Activated naive CD4-positive, alpha-beta T cell treated with anti-CD3 and anti-CD28 coated beads, Interleukin-2, amount 10 ng/mL, durations not matched to agents 7 days and 5 days (primary cell): ENCODE measurements at regions not wholly inside any gene's neighbourhood (a gene's known extent, or its start where the extent isn't known, plus 50 kb on each side); places are given as distances from the start of the nearest gene placed in this dataset.

Source experiments
- CTCF ChIA-PET: fragments of 350-600 bp; sonication (Branson Sonifier 250); formaldehyde crosslinking; loops from one replicate; lab custom pipeline; 2021; ENCODE audit warnings: antibody characterized with exemption; lab: Charles Lee
- DNase-seq: peaks from one replicate; pipeline ENCODE4 v3.0.0-alpha.2; 2020
- H3K27ac Mint-ChIP-seq: one replicate; pipeline ENCODE4 v1.8.0; 2021; ENCODE audit warnings: mild to moderate bottlenecking, moderate library complexity, mixed read lengths
- H3K27me3 Mint-ChIP-seq: one replicate; pipeline ENCODE4 v1.8.0; 2021; ENCODE audit warnings: mild to moderate bottlenecking, mixed read lengths
- H3K36me3 Mint-ChIP-seq: one replicate; pipeline ENCODE4 v1.8.0; 2021; ENCODE audit warnings: mixed read lengths
- H3K4me1 Mint-ChIP-seq: one replicate; pipeline ENCODE4 v1.8.0; 2021; ENCODE audit warnings: mixed read lengths
- H3K4me3 Mint-ChIP-seq: one replicate; pipeline ENCODE4 v1.8.0; 2021; ENCODE audit warnings: mild to moderate bottlenecking, moderate library complexity, mixed read lengths
- H3K9me3 Mint-ChIP-seq: one replicate; pipeline ENCODE4 v1.8.0; 2021; ENCODE audit warnings: mixed read lengths

DNA sequence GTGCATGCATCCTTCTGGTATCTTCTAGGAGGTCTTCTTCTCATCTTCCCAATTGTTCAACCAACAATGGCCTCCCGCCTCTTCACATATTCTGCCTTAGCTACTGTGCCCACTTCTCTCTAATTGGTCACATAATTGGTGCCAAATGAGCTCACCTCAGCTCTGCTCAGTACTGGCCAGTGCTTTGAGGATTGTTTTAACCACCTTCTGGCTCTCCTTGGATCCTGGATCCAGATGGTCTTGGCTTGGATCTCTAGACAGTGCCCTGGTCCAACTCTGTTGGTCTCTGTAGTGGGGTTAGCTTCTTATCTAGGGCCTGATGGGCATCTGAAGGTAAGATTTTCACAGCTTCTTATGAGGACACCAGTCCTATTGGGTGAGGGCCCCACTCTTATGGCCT is 820.8 kb downstream of the TYW1 start:
- no peak overlapping the region for H3K27ac Mint-ChIP-seq
- no peaks in the 10 kb centered on the region for H3K36me3 Mint-ChIP-seq
- CTCF ChIA-PET, result no interaction called here
- H3K9me3 Mint-ChIP-seq, result peaks cover 31% of the 10 kb centered on the region
- no peaks in the 10 kb centered on the region for H3K27me3 Mint-ChIP-seq
- no peak for DNase-seq
- H3K4me1 Mint-ChIP-seq, result no peaks in the 10 kb centered on the region
- H3K4me3 Mint-ChIP-seq, result no peak overlapping the region

DNA sequence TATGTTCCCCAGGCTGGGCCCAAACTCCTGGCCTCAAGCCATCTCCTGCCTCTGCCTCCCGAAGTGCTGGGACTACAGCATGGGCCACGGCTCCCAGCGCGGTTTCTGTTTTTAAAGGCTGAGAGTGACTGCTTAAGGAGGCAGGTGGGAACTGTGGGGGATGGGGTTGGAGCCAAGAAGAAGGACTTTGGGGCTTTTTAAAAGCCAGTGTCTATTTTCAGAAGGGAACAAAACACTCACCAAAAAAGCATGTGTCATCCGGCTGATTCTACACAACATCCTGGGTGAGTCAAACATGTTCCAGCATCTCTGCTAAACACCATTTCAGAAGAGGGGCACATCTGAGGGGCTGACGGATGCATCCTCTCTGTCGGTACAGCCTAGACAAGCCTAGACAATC is 824.5 kb downstream of the TYW1 start:
- no peaks in the 10 kb centered on the region for H3K36me3 Mint-ChIP-seq
- peaks cover 35% of the 10 kb centered on the region for H3K9me3 Mint-ChIP-seq
- DNase-seq, result no peak
- H3K4me3 Mint-ChIP-seq, result no peak overlapping the region
- H3K27ac Mint-ChIP-seq, result no peak overlapping the region
- H3K4me1 Mint-ChIP-seq, result no peaks in the 10 kb centered on the region
- H3K27me3 Mint-ChIP-seq, result no peaks in the 10 kb centered on the region
- CTCF ChIA-PET, result no interaction called here

GRCh38 chr7:67823345-67823744 is 826.7 kb downstream of the TYW1 start:
- CTCF ChIA-PET, result no interaction called here
- H3K9me3 Mint-ChIP-seq, result peaks cover 39% of the 10 kb centered on the region
- H3K4me1 Mint-ChIP-seq, result no peaks in the 10 kb centered on the region
- no peak overlapping the region for H3K27ac Mint-ChIP-seq
- no peaks in the 10 kb centered on the region for H3K36me3 Mint-ChIP-seq
- H3K27me3 Mint-ChIP-seq, result no peaks in the 10 kb centered on the region
- DNase-seq, result no peak
- no peak overlapping the region for H3K4me3 Mint-ChIP-seq

GRCh38 chr7:67825356-67825755 is 828.7 kb downstream of the TYW1 start:
- H3K27me3 Mint-ChIP-seq, result no peaks in the 10 kb centered on the region
- no peak for DNase-seq
- CTCF ChIA-PET, result no interaction called here
- H3K9me3 Mint-ChIP-seq, result peaks cover 28% of the 10 kb centered on the region
- H3K4me3 Mint-ChIP-seq, result no peak overlapping the region
- no peaks in the 10 kb centered on the region for H3K4me1 Mint-ChIP-seq
- no peak overlapping the region for H3K27ac Mint-ChIP-seq
- no peaks in the 10 kb centered on the region for H3K36me3 Mint-ChIP-seq

GRCh38 chr7:67841896-67842295 is 845.3 kb downstream of the TYW1 start:
- CTCF ChIA-PET, result no interaction called here
- Mint-ChIP-seq H3K4me1 (no peaks in the 10 kb centered on the region), H3K27me3 (no peaks in the 10 kb centered on the region), H3K9me3 (peaks cover 23% of the 10 kb centered on the region), H3K4me3 (no peak overlapping the region), H3K36me3 (no peaks in the 10 kb centered on the region), H3K27ac (no peak overlapping the region)
- no peak for DNase-seq

GRCh38 chr7:67842571-67842970 is 845.9 kb downstream of the TYW1 start:
- no peak overlapping the region for H3K4me3 Mint-ChIP-seq
- no peaks in the 10 kb centered on the region for H3K27me3 Mint-ChIP-seq
- CTCF ChIA-PET, result no interaction called here
- H3K36me3 Mint-ChIP-seq, result no peaks in the 10 kb centered on the region
- no peak for DNase-seq
- H3K9me3 Mint-ChIP-seq, result peaks cover 25% of the 10 kb centered on the region
- H3K27ac Mint-ChIP-seq, result no peak overlapping the region
- H3K4me1 Mint-ChIP-seq, result no peaks in the 10 kb centered on the region

- no peak for DNase-seq
- CTCF ChIA-PET, result no interaction called here
- Mint-ChIP-seq H3K27ac (no peak overlapping the region), H3K9me3 (peaks cover 25% of the 10 kb centered on the region), H3K4me3 (no peak overlapping the region), H3K27me3 (no peaks in the 10 kb centered on the region), H3K4me1 (no peaks in the 10 kb centered on the region), H3K36me3 (no peaks in the 10 kb centered on the region)
Measured at GRCh38 chr7:67843001-67843565, 846.5 kb downstream of the TYW1 start.

GRCh38 chr7:67843615-67844014 is 847.0 kb downstream of the TYW1 start:
- H3K27me3 Mint-ChIP-seq, result no peaks in the 10 kb centered on the region
- DNase-seq, result no peak
- H3K9me3 Mint-ChIP-seq, result peaks cover 28% of the 10 kb centered on the region
- CTCF ChIA-PET, result no interaction called here
- H3K4me1 Mint-ChIP-seq, result no peaks in the 10 kb centered on the region
- no peak overlapping the region for H3K4me3 Mint-ChIP-seq
- H3K27ac Mint-ChIP-seq, result no peak overlapping the region
- H3K36me3 Mint-ChIP-seq, result no peaks in the 10 kb centered on the region

DNA sequence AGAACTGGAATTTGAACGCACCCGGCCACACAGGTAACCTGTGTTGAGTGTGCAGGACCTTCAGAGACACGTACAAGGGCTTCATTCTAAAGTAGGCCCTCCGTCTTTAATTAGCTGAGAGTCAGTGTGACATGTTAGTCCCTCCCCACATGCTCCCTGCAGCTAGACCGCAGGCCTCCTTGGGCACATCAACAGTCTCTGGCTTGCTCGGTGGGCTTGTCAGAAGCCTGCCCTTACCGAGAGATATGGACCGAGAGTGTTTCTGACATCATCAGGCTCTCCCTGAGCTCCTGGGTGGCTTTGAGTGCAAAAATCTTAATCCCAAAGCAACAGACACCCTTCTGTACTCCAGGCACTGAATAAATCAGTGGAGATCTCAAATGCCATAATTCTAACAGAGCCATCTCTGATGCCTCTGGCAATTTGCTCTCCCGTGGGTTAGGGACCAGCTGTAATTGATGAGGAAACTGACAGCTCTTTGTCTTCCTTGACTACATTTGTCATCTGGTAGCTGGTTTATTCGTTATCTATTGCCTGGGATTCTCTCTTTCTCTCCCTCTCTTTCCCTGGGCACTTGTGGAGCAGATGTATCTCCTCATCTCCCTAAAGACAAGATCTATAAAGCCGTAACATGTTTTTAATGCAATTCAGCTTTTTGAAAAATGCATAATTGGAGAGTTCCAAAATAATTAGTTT is 850.6 kb downstream of the TYW1 start:
- no peak overlapping the region for H3K4me3 Mint-ChIP-seq
- H3K4me1 Mint-ChIP-seq, result no peaks in the 10 kb centered on the region
- no peaks in the 10 kb centered on the region for H3K27me3 Mint-ChIP-seq
- CTCF ChIA-PET, result no interaction called here
- peaks cover 20% of the 10 kb centered on the region for H3K9me3 Mint-ChIP-seq
- no peaks in the 10 kb centered on the region for H3K36me3 Mint-ChIP-seq
- no peak for DNase-seq
- H3K27ac Mint-ChIP-seq, result no peak overlapping the region

DNA sequence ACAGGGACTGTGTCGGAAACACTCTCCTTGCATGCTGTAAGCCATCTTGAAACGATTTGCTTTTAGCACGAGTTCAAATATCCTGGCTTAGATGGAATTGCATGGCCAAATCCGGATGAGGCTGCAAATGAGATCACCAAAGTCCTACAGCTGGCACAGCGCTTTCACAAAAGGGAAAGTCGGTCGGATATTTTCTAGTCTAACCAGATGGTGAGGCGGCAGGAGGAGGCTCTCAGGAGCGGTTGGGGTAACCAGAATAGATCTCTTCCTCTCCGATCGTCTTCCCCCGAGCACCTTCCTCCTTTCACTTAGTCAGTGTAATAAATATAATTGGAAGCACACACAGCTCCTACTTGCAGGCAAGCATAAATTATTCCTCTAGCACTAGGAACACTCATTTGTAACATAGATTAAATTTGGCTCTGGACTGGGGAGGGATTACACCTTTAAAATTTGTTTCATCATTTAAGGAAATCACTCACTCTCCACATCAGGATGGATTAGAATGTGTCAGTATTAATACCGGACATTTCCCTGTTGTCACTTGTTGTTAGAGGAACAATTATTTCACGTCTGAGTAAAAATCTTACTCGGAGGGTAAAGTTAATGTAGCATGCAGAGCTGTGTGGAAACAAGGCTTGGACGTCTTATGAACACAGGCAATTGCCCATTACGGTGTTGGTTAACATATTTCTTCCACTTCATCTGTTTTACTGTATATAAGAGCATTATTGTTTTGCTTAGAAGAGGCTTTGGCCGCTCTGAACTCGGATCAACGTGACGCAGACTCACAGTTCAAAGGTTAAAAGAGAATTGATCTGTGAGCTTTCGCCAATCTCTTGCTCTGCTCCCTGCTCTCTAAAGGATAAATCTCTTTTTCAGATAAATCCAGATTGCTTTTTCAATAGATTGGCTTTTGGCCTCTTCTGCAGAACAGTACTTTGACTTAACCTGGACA is 857.9 kb downstream of the TYW1 start:
- H3K4me3 Mint-ChIP-seq, result no peak overlapping the region
- no peaks in the 10 kb centered on the region for H3K4me1 Mint-ChIP-seq
- CTCF ChIA-PET, result no interaction called here
- no peaks in the 10 kb centered on the region for H3K36me3 Mint-ChIP-seq
- H3K27me3 Mint-ChIP-seq, result no peaks in the 10 kb centered on the region
- DNase-seq, result no peak
- H3K9me3 Mint-ChIP-seq, result peaks cover 30% of the 10 kb centered on the region
- H3K27ac Mint-ChIP-seq, result no peak overlapping the region

GRCh38 chr7:67855322-67855721 is 858.7 kb downstream of the TYW1 start:
- H3K4me1 Mint-ChIP-seq, result no peaks in the 10 kb centered on the region
- CTCF ChIA-PET, result no interaction called here
- H3K27me3 Mint-ChIP-seq, result no peaks in the 10 kb centered on the region
- no peak overlapping the region for H3K4me3 Mint-ChIP-seq
- H3K27ac Mint-ChIP-seq, result no peak overlapping the region
- peaks cover 34% of the 10 kb centered on the region for H3K9me3 Mint-ChIP-seq
- no peak for DNase-seq
- no peaks in the 10 kb centered on the region for H3K36me3 Mint-ChIP-seq

DNA sequence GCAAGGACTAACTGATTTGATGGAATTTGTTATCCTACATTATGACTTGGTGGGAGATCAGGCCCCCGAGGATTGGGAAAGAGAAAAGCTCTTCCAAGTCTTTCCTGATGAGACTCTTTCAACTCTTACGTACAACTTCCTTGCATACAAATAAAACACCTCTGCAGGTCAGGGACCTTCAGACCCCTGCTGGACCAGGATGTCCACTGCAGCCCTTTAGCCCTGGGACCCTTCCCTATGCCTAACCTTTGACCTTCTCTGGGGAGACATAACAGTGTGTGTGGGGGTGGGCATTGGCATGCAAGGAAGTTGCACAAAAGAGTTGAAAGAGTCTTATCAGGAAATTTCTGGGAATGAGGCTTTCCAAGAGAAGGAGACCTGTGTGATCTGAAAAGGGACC is 859.4 kb downstream of the TYW1 start:
- Mint-ChIP-seq H3K4me1 (no peaks in the 10 kb centered on the region), H3K9me3 (peaks cover 33% of the 10 kb centered on the region), H3K36me3 (no peaks in the 10 kb centered on the region), H3K27ac (no peak overlapping the region), H3K27me3 (no peaks in the 10 kb centered on the region), H3K4me3 (no peak overlapping the region)
- CTCF ChIA-PET, result no interaction called here
- no peak for DNase-seq

GRCh38 chr7:67857698-67858097 is 861.1 kb downstream of the TYW1 start:
- H3K4me3 Mint-ChIP-seq, result no peak overlapping the region
- H3K4me1 Mint-ChIP-seq, result no peaks in the 10 kb centered on the region
- H3K36me3 Mint-ChIP-seq, result no peaks in the 10 kb centered on the region
- DNase-seq, result no peak
- H3K27me3 Mint-ChIP-seq, result no peaks in the 10 kb centered on the region
- peaks cover 37% of the 10 kb centered on the region for H3K9me3 Mint-ChIP-seq
- H3K27ac Mint-ChIP-seq, result no peak overlapping the region
- CTCF ChIA-PET, result no interaction called here

DNA sequence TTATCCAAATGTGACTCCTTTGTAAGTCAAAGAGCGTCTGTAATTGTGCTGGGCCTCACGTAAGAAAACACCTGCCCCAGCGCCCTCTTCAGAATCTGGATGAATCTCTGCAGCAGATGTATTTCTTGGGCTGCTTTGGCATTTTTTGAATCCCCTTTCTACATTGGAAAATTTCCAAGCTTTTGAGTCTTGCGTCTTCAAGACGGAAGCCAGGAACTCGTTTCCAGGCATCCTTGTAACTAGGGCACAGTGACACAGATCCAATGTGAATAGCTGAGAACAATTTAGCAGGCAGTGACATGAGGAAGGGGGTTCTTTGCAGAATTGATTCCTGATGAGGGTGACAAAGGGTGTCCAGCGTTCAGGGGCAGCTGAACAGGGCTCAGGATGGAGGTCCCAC is 862.3 kb downstream of the TYW1 start:
- Mint-ChIP-seq H3K4me3 (no peak overlapping the region), H3K27me3 (no peaks in the 10 kb centered on the region), H3K4me1 (no peaks in the 10 kb centered on the region), H3K9me3 (peaks cover 36% of the 10 kb centered on the region), H3K27ac (no peak overlapping the region), H3K36me3 (no peaks in the 10 kb centered on the region)
- CTCF ChIA-PET, result no interaction called here
- DNase-seq, result no peak

DNA sequence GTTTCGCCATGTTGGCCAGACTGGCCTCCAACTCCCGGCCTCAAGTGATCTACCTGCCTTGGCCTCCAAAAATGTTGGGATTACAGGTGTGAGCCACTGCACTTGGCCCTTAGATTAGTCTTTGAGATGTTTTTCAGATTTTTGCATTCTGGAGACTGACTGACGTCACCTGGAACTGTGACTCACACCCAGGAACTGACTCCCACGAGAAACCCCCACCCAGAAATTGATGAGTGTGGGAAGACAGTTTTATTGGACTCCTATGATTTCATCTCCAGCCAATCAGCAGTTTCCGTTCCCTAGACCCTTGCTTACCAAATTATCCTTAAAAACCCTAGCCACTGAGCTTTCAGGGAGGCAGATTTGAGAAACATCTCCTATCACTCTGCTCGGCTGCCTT is 867.3 kb downstream of the TYW1 start:
- CTCF ChIA-PET, result no interaction called here
- no peak for DNase-seq
- peaks cover 31% of the 10 kb centered on the region for H3K9me3 Mint-ChIP-seq
- no peak overlapping the region for H3K4me3 Mint-ChIP-seq
- no peaks in the 10 kb centered on the region for H3K36me3 Mint-ChIP-seq
- no peaks in the 10 kb centered on the region for H3K27me3 Mint-ChIP-seq
- H3K4me1 Mint-ChIP-seq, result no peaks in the 10 kb centered on the region
- H3K27ac Mint-ChIP-seq, result no peak overlapping the region
